ENCODE measurements at regions not wholly inside any gene's neighbourhood (a gene's known extent, or its start where the extent isn't known, plus 50 kb on each side); places are given as distances from the start of the nearest gene placed in this dataset.

- Histone ChIP-seq H3K4me3 (ENCODE audit: low read depth in 1 of 3, low read length in 3 of 3) (no peak overlapping the region), H3K9me3 (ENCODE audit: control insufficient read depth in 4 of 4, low read length in 3 of 4) (no peaks in the 10 kb centered on the region), H3K36me3 (ENCODE audit: control insufficient read depth in 4 of 4, insufficient read depth in 3 of 4, low read depth in 1 of 4, low read length in 3 of 4) (no peaks in the 10 kb centered on the region), H3K9ac (ENCODE audit: low read depth in 1 of 2, low read length in 2 of 2) (no peak overlapping the region), H3K4me1 (ENCODE audit: control insufficient read depth in 4 of 4, insufficient read depth in 4 of 4, low read length in 3 of 4) (peaks cover 0 to 13% (median 5%) of the 10 kb centered on the region in 4 donors), H3K27ac (ENCODE audit: low read depth in 1 of 2, low read length in 2 of 2) (no peak overlapping the region), H3K27me3 (ENCODE audit: control insufficient read depth in 4 of 4, insufficient read depth in 4 of 4, low read length in 3 of 4) (no peaks in the 10 kb centered on the region)
- DNase-seq (ENCODE audit: low spot score), result no peak
- TF ChIP-seq FOXA2 (IDR thresholded peaks at IDR 0.05) (no peak), TAF1 (conservative IDR thresholded peaks at IDR 0.05) (no peak), HNF4G (IDR thresholded peaks at IDR 0.05) (no peak), JUND (IDR thresholded peaks at IDR 0.05) (no peak), RAD21 (IDR thresholded peaks at IDR 0.05) (no peak), NR2F2 (IDR thresholded peaks at IDR 0.05) (no peak), FOXA1 (IDR thresholded peaks at IDR 0.05) (no peak), HNF4A (conservative IDR thresholded peaks at IDR 0.05) (no peak), YY1 (IDR thresholded peaks at IDR 0.05) (no peak), GABPA (IDR thresholded peaks at IDR 0.05 in 1 of 2, conservative IDR thresholded peaks at IDR 0.05 in 1 of 2) (no peak), ZBTB33 (IDR thresholded peaks at IDR 0.05) (no peak), ATF3 (IDR thresholded peaks at IDR 0.05) (no peak), CTCF (IDR thresholded peaks at IDR 0.05; ENCODE audit: low read depth, low read length, missing input control) (no peak), SP1 (IDR thresholded peaks at IDR 0.05) (no peak), RXRA (IDR thresholded peaks at IDR 0.05) (no peak), REST (IDR thresholded peaks at IDR 0.05) (no peak), EGR1 (IDR thresholded peaks at IDR 0.05; ENCODE audit: low read depth in 2 of 2) (no peak)
These were observed 128.9 kb upstream of the TARS1 start for GRCh38 chr5:33311893-33312292.
